ENCODE measurements at regions not wholly inside any gene's neighbourhood (a gene's known extent, or its start where the extent isn't known, plus 50 kb on each side); places are given as distances from the start of the nearest gene placed in this dataset.

DNA sequence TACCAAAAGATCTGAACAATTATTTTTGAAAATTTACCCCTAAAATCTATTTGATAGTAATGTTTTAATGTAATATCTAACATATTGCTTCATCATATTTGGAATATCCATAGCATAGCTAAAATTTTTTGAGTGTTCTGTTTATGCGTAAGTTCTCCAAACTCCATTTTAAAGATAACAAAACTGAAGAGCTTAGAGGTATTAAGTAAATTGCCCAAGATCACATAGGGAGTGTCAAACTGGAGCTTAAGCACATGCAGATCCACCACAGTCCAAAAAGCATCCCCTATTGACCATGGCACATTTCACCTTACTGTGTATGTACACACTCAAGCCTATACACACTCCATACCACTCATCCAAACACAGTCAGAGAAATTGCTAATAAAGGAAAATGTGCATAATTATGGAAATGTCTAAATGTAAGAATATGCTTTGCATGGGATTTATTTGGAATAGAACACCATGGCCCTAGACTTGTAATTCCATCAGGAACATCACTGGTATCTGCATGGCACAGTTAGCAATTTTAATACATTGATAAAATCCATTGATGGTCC, 85.2 kb upstream of the TGFBR2 start:
- DNase-seq (ENCODE audit: low read depth, low spot score): no peak
- no peak overlapping the region for H3K4me3 ChIP-seq (ENCODE audit: low read depth, low read length)
- CTCF ChIA-PET: no interaction called here
- POLR2A ChIA-PET: no interaction called here
- TF ChIP-seq, protein P1, sequence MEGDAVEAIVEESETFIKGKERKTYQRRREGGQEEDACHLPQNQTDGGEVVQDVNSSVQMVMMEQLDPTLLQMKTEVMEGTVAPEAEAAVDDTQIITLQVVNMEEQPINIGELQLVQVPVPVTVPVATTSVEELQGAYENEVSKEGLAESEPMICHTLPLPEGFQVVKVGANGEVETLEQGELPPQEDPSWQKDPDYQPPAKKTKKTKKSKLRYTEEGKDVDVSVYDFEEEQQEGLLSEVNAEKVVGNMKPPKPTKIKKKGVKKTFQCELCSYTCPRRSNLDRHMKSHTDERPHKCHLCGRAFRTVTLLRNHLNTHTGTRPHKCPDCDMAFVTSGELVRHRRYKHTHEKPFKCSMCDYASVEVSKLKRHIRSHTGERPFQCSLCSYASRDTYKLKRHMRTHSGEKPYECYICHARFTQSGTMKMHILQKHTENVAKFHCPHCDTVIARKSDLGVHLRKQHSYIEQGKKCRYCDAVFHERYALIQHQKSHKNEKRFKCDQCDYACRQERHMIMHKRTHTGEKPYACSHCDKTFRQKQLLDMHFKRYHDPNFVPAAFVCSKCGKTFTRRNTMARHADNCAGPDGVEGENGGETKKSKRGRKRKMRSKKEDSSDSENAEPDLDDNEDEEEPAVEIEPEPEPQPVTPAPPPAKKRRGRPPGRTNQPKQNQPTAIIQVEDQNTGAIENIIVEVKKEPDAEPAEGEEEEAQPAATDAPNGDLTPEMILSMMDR (IDR thresholded peaks at IDR 0.05; ENCODE audit: insufficient read depth, low read length, missing control alignments): no peak

DNA sequence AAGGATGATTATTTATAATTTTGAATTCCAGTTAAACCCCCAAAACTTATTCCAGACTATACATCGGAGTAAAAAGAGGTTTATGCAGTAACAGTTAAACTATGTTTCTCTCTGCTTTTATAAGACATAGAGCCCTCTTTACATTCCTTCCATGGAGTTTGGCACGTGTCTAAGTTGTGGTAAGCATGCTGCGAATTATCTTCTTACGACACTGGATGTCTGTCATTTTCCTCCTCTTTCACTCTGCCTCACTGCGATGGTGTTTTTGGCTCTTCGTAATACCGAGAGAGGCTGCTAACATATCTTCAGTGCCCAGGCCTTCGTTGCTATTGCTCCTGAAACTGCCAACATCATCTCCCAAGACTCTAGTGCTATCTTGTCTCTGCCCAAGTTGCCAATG, 83.9 kb upstream of the TGFBR2 start:
- TF ChIP-seq, protein P1 (IDR thresholded peaks at IDR 0.05; ENCODE audit: insufficient read depth, low read length, missing control alignments): no peak
- ChIA-PET POLR2A (no interaction called here), CTCF (no interaction called here)
- no peak overlapping the region for H3K4me3 ChIP-seq (ENCODE audit: low read depth, low read length)
- DNase-seq (ENCODE audit: low read depth, low spot score): no peak

DNA sequence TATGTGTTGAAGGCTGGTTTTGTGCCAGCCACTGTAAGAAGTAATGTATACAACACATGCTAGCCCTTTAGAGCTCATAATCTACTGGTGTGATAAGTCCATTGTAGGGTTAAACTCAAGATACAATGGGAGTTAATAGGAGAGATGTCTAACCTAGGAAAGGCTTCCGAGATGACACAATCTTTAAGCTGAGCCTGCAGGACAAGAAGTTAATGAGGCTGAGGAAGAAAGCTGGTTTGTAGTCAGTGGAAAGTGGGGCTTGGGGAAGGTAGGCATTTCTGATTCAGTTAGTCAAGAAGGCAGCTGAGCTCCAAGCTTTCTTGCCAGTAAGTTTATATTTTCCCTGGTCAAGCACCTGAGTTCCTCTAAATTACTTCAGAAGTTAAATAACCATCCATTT, 83.0 kb upstream of the TGFBR2 start:
- POLR2A ChIA-PET: no interaction called here
- H3K4me3 ChIP-seq (ENCODE audit: low read depth, low read length): no peak overlapping the region
- DNase-seq (ENCODE audit: low read depth, low spot score): no peak
- CTCF ChIA-PET: no interaction called here
- TF ChIP-seq, protein P1 (IDR thresholded peaks at IDR 0.05; ENCODE audit: insufficient read depth, low read length, missing control alignments): no peak

DNA sequence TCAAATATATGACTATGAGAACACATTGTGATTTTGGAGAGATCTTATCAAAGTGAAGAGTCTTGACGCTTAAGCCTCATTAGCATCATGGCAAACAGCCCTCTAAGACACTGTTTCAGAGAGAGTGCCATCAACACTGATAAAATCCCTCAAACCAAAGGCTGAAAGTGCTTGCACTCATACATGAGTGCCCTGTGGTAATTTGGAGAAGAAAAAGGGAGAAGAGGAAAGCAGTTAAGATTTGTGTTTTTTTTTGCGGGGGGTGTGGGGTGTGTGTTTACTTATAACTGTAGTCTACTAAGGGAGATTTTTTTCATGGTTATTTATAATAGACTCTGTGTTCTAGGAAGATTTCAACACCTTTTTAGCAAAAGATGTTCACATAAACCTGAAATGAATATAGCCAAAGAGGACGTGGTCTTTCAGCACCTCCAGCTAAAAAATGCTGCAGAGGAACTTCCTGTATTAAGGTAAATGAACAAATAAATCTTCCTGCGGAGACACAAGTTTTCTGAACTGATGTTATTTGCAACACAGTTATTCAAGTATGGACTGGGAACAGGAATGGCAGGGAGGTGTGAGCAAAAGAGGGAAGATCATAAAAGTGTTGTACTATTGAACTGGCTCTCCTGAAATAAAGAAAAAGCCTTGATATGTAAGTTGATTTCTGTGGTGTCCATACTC, 81.9 kb upstream of the TGFBR2 start:
- DNase-seq (ENCODE audit: low read depth, low spot score): no peak

DNA sequence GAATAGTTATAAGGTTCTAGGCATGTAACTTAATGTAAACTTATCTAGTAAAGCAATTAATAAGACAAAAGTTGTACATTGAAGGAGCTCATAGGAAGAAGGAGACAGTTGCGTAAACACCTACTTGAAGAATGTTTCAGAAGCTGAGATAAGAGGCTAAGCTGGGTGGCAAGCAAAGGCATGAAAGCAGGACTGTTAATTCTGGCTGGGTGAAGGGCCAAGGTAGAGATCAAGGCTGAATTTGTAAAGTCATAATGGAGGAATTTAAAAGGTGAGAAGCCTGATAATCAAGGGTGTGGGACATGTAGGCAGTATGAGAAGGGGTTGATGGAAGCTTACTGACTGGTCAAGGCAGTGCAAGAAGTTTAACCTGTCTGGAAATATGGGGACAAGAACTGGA, 80.4 kb upstream of the TGFBR2 start:
- ChIA-PET CTCF (no interaction called here), POLR2A (no interaction called here)
- no peak overlapping the region for H3K4me3 ChIP-seq (ENCODE audit: low read depth, low read length)
- no peak for DNase-seq (ENCODE audit: low read depth, low spot score)
- TF ChIP-seq, protein P1 (IDR thresholded peaks at IDR 0.05; ENCODE audit: insufficient read depth, low read length, missing control alignments): no peak

More for the DNA sequence above, 81.9 kb upstream of the TGFBR2 start:
- POLR2A ChIA-PET: no interaction called here
- no peak overlapping the region for H3K4me3 ChIP-seq (ENCODE audit: low read depth, low read length)
- TF ChIP-seq, protein P1 (IDR thresholded peaks at IDR 0.05; ENCODE audit: insufficient read depth, low read length, missing control alignments): no peak
- CTCF ChIA-PET: no interaction called here

DNA sequence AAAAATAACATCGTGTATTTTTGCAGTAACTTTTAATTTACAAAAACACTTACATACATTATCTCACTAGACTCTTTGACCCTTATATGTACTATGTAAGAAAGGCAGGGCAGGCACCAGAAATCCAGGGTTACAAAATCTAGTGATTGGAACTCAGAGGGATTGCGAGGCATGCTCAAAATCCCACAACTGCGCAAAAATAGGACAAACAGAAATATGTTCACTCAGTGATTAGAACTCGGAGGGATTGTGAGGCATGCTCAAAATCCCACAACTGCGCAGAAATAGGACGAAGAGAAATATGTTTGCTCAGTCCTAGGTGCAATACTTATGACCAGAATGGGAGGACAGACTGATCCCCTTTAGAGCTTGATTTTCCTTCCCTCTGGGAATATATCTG, 79.2 kb upstream of the TGFBR2 start:
- ChIA-PET POLR2A (no interaction called here), CTCF (interaction anchor here (1.8 kb wide), 1 partner anchor 15 kb away, joined by 4 read pairs; no protein-coding TSS in a partner anchor)
- DNase-seq (ENCODE audit: low read depth, low spot score): no peak
- TF ChIP-seq, protein P1 (IDR thresholded peaks at IDR 0.05; ENCODE audit: insufficient read depth, low read length, missing control alignments): no peak
- no peak overlapping the region for H3K4me3 ChIP-seq (ENCODE audit: low read depth, low read length)
